NCI-H2081 treated with DMSO at 0.1 percent for 48 hours (cell line): ENCODE measurements at regions not wholly inside any gene's neighbourhood (a gene's known extent, or its start where the extent isn't known, plus 50 kb on each side); places are given as distances from the start of the nearest gene placed in this dataset.
"Not testable (repeated sequence)": the region's sequence is repeated elsewhere in the genome, so short reads cannot be mapped to it uniquely, and the experiment has no call there.

ENCODE experiments used
- DNase-seq: peaks from one replicate; lab custom pipeline; 2025; lab: John Stamatoyannopoulos, UW

DNA sequence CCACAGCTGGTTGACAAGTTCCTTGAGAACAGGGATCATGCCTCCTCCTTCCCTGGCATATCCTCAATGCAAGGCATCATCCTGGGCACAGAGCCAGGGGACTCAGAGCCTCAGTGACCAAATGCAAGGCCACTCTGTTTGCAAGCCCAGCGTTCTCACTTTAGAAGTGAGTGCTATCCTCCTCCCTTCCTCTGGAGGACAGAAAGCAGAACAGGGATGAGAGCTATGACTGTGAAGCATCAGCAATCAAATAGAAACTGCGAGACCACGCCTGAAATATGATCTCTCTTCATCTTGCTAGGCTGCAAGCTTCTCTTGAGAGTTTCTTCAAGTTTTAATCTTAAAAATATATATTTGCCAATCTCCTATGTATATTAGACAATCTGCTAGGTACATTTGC is 119.8 kb downstream of the LRATD1 start:
- DNase-seq = no peak

DNA sequence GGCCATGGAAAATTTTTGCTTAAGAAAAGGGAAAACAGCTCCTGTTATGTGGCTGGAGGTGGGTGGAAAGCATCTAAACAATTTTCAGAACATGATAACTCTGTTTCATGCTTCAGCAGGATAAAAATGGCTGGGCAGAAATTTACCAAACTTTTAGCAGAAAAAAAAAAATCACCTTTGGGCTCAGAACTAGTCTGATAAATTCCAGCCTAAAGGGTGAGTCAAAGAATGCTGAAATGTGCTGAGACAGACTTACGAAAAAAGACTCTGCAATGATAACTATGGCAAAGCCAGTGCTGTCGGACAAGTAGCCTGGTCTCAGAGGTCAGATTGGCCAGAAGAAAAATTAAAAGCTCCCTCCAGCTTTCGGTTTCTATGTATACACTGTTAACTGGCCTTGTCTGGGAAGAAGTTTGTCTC is 123.6 kb downstream of the LRATD1 start:
- DNase-seq = no peak

DNA sequence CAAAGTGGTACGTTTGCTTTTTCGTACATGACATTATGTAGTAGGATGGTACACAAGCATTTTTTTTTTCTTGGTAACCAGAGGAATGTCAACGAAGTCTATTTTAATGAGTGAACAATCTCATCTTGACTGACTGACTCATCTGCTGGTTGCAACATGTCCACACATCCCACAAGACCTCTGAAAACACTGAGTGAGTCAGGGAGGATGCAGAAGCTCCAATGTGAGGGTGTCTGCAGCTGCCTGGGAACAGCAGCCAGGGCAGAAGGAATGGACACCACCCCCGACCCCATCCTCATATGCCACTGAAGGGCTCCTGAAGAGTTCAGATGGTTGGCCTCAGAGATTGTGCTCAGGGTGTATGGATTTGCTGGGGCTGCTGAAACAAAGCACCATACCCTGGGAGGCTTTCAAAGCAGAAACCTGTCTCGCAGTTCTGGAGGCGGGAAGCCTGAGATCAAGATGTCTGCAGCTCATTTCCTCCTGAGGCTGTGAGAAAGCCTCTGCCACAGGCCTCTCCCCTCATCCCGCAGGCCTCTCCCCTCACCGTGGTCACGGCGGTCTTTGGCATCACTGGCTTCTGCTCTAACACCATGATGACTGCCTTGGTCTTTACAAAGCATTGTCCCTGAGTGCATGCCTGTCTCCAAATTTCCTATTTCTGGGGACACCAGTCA is 124.6 kb downstream of the LRATD1 start:
- no peak for DNase-seq

DNA sequence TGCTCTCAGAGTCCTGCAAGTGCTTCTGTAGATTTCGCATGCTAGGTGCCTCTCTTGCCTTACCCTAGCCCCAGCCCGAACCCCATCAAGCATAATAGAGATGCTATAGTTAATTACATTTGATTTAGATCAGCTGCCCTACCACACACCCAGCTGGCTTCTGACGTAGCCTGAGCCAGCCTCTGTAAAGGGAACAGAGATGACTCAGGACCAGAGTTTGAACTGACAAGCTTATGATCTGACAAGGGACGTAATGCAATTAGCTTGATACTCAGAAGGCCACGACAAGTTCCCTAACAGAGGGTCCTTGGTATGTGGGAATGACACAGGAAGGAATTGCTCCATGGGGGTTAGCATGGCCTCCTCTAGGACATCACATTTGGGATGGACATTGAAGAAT is 126.6 kb downstream of the LRATD1 start:
- DNase-seq = no peak

DNA sequence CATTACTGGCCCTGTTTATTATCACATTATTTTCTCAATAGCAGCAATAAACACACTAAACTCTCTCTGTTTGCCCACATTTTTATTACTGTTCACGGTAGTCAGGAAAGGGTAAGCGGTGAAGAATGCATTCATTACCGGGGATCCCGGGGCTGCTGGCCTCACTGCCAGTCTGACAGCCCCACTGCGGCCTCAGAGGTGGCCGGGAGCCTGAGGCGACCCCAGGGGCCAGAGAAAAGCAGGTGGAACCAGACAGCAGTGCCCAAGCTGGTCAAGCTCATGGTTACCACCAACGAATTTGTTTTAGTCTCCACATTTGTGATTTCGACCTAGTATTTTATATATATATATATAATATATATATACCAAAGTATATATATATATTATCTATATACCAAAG is 127.7 kb downstream of the LRATD1 start:
- DNase-seq = no peak

DNA sequence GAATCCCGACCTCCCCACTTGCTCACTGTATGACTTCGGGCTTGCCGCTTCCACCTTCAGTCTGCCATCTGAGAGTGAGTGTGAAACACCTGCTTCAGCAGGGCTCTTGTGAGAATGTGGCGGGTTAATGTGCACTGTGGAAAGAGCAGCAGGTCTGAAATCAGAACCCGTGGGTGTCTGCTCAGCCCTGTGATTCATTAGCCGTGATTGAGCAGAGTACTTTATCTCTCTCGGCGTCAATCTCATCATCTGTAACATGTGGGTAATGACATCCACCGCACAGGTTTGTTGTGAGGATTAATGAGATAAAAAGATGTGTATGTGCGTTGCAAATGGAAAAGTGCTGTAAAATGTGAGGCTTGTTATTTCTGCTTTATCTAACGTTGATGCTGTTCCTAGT is 128.6 kb downstream of the LRATD1 start:
- no peak for DNase-seq

DNA sequence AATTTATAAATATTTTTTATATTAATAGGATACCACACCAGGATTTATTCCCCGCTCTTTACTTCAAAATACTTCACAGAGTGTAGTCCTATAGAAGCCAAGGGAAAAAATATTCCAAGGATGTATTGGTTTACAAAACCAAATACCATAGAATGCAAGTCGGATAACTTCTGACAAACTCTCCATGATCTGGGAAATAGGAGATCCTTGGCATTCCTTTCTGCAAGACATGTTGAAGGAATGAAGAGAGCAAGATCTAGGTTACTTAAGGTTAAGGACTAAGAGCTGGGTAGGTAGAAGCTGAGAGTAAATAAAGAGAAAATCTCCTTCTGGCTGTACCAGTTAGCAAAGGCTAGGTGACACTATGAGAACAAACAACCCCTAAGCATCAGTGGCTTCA is 141.2 kb downstream of the LRATD1 start:
- no peak for DNase-seq

DNA sequence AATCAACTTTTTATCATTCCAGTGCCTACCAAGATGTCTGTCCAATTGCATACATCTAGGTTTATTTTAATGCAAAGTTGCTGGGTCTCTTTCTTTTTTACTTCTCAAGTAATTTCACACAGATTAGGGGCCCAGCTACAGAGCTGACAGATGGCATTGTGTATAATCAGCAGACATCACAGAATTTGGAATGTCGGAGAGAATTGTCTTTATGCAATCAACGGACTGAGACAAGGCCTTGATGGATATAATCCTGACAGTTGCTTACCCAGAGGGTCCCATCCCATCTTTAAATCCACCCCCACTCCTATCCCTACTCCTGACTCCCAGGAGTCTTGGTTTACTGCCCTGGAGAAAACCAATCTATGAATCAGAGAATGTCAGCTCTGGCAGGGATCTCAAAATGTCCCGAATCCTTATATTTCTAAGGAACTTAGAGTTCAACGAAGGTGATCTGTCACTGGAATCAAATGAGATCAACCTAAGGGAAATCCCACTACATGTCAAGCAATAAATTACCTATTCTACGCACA is 142.0 kb downstream of the LRATD1 start:
- no peak for DNase-seq

DNA sequence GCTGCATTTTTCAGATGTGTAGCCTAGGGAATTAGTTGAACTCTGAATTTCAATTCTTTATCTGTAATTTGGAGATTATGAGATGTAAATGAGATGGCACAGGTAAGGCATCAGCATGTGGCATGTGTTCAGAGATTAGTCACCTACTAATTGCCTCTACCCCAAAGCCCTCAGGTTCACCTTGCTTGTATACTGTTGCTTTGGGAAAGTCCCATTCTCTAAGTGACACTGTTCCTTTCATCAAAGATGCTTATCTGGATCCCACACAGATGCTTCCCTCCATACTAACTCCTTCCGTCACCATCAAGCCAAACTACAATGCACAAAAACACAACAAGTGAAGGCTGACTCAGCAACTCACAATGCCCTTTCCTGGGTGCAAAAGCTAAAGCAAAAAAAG is 143.7 kb downstream of the LRATD1 start:
- no peak for DNase-seq

DNA sequence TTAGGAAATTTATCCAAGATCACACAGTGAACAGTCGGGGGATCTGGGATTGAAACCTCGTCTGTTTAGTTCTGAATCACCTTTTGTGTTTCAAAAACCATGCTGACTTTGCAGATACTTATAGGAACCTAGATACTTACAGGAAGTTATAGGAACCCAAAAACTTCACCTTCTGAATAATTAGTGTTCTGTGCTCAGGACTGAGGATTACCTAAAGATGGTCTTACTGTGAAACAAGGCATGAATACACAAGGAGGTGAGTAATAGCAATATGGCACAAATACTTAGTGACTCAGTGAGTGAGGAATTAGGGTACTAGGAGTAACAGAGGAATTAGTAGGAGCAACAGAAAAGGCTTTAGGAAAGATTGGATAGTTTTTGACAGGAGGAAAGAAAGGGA is 145.5 kb downstream of the LRATD1 start:
- no peak for DNase-seq

DNA sequence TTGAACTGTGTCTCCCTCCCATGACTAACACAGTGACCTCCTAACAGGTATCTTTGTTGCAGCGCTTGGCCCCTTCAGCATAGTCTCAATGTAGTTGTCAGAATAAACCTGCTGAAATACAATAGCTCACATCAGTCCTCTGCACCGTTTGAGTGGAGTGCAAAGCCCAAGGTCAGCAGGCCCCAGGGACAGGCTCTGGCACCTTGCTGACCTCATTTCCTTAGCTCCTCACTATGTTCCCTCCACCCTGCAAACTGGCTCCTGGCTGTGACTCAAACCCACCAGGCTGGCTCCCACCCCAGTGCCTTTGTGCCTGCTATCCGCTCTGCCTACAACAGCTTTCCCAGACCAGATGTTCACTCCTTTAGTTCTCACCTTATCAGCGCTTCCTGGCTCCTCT is 146.7 kb downstream of the LRATD1 start:
- no peak for DNase-seq

DNA sequence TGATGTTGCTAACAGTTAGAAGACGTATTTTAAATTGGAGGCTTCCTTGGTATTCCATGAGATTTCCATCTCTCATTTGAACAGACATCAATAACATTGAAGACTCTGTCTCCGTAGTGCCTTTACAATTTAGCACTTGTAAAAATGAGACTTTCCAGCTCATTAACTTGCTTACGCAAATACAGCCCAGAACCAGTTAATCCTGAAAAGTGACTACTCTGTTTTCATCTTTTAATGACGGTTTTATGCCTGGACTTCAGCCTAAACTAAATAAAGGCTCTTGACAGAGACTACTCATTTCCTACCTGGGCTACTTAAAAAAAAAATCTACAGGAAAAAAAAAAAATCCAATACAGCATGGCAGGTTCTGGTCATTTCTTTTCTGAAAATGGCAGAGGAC is 148.6 kb downstream of the LRATD1 start:
- no peak for DNase-seq

DNA sequence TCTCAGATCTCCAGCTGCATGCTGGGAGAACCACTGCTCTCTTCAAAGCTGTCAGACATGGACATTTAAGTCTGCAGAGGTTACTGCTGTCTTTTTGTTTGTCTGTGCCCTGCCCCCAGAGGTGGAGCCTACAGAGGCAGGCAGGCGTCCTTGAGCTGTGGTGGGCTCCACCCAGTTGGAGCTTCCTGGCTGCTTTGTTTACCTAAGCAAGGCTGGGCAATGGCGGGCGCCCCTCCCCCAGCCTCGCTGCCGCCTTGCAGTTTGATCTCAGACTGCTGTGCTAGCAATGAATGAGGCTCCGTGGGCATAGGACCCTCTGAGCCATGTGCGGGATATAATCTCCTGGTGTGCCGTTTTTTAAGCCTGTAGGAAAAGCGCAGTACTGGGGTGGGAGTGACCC is 156.3 kb downstream of the LRATD1 start:
- DNase-seq = not testable (repeated sequence)

DNA sequence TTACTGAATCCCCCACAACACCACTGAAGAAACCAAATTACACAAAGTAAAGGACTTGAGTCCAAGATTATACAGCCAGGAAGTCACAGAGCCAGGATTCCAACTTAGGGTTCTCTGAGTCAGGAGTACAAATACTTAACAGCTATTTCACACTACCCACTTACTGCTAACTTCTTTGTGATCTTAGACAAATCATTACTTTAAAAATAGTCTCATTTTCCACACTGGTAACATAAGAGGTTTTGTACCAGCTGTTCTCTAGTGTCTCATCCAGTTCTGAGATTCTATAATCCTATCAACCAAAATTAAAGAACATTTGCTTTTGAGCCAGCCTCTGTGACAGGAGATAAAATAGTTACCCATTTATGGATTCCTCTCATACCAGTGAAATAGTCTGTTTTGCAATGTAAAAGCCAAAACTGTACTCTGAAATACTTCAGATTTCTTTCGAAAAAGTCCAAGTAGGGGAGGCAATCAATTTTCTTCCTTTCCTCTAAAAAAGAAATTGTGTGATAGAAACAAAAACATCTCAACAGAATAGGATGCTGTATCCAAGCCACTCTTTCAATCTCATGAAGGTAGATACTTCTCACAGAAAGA is 157.6 kb downstream of the LRATD1 start:
- no peak for DNase-seq

DNA sequence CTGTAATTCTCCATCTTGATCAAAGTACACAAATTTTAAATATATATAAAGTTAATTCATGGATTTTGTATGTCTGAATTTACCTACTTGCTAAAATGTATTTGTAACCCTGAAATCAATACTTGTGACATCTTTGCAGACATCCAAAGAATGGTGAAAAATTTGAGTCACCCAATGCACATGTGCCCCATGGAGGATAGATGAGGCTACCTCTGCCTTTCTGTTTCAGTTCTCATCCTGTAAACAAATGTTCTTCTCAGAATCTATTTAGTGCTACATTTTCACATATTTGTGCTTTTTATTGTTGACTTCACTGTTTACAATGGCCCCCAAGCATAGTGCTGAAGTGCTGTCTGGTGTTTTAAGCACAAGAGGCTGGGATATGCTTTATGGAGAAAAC is 171.5 kb downstream of the LRATD1 start:
- no peak for DNase-seq

DNA sequence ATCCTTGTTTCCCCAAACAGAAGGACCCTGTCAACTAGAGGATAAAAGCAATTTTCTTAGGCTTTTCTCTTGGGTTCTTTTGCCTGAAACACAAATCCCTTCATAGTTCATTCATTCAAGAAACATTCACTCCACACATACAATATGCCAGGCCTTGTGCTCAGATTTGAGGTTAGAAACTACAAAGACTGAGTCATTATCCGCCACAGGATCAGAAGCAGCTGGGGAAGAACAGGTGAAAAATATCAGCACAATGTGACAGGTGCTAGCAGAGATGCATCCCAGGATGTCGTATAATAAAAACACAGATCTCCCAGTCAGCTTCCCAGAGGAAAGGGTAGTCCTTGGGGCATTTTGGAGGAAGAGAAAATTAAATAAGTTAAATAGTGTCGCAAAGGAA is 172.4 kb downstream of the LRATD1 start:
- no peak for DNase-seq

DNA sequence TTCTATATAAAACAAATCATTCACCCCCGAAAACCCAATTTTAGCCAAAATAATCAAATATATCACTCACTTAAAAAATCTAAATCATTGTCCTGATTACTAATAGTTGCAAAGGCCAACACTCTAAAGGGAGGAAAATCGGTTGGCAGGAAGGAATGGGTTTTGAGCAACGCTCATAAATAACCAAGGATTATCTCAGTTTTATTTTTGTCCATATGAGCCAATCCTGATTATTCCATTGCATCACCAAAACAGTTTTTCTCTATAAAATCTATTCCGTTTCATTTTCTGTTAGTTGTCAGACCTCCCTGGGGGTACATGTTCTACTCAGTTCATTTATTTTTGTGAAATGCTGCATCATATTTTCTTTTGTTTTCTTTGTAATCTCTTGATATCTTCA is 174.1 kb downstream of the LRATD1 start:
- DNase-seq = no peak

DNA sequence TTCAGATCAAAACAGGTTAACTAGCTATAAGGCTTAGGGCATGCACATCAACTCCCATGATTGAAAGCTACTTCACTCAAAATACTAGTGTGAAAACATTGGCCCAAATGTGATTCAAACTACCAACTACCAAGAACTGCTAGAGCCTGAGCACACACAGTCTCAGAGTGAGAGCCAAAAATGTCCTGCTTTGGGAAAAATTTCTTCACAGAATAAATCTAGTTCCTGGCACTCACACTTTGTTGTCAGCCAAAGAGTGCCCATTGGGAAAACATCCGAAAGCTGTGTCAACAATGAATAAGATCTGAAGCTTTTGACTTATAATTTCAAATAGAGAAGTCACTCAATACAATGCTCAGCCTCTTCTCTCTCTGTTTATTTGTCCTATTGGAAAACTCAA is 182.7 kb downstream of the LRATD1 start:
- no peak for DNase-seq

DNA sequence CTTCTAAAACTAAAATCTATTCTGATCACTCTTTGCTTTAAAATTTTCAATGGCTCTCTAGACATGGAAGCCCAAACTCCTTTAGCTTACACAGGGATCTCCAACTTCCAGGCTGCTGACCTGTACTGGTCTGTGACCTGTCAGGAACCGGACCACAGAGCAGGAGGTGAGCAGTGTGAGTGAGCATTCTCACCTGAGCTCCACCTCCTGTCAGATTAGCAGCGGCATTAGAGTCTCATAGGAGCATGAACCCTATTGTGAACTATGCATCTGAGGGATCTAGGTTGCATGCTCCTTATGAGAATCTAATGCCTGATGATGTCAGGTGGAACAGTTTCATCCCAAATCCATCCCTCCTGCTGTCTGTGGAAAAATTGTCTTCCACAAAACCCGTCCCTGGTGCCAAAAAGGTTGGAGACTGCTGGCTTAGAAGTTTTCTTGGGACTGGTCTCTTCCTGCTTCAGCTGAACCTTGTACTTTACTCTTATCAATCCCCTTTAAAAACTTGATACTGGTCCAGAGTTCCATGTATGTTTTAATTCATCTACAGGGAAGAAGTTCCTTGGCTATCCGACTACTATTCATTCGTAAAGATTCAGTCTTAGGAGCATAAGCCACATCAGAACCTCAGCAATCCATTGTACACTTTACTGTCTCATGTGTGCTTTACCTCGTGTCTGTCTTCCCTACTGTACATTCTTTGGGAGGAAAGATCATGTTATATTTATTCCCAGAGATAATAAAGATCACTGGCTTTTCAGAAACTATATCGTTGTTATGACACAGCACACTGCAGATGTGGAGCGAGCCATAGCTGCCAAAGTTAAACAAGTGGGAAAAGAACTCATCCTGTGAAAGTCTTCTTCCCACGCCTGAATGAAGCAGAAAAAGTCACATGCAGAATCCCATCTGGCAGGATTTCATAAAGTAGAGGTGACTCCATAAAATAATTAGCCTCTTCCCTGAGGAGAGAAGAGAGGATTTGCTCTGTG is 183.8 kb downstream of the LRATD1 start:
- DNase-seq = no peak

DNA sequence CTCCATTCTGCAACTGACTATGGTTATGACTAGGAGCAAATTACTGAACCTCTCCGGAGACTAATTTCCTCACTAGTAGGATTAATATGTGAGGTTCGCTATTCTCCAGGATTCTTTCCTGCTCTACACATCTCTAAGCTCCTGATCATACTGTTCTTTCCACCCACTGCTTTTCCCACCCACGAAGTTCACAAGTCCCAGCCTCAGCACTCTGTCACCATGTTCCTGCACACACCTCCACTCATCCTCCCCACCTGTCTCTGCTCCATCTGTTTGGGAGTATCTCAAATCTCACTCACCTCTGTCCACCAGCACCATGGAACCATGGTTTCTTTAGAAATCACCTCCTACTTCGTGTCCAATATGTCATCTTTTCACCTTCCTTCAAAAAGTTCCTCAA is 185.3 kb downstream of the LRATD1 start:
- no peak for DNase-seq

DNA sequence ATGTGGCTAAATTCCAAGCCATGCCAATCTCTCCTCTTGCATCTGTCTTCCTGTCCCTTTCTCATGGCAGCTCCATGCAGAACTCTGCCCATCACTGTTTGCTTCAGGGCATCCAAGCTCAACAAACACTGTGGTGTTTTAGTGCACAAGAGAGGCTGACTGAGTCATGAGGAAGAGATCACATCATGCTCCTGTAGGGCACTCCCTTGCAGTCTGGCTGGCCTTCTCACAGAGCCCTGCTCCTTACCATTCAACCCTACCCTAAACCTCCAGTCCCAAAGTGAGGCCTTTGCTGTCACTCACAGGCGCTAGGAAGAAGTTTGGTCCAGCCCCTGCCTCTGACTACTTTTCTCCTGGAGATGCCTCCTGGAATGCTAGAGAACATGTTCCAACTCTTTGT is 194.0 kb downstream of the LRATD1 start:
- DNase-seq = no peak

DNA sequence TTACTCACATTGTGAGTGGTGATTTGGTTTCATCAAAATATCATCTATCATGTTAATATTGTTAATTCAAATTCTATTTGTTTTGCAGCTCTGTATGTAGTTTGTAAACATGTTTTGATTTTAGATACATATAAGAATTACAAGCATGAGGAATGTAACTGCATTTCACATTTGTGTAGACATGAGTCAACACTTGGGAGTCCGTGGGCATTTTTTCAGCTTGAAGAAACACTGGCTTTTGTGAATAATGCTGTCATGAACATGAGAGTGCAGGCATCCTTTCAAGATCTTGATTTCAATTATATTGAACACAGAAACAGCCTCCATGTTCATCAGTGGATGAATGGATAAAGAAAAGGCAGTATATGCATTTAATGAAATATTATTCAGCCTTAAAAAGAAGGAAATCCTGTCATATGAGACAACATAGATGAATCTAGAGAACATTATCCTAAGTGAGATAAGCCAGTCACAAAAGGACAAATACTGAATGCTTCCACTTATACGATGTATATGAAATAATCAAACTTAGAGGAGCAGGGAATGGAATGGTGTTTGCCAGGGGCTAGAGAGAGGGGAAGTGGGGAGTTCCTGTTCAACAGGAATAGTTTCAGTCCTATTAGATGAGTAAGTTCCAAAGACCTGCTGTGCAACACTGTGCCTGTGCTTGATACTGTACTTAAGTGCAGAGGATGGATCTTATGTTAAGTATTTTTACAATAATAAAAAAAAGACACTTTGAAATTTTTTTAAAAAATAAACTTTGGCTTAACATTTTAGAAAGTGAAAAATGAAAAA is 194.9 kb downstream of the LRATD1 start:
- DNase-seq = no peak
